Liver (tissue), 8 donors: ENCODE measurements at regions not wholly inside any gene's neighbourhood (a gene's known extent, or its start where the extent isn't known, plus 50 kb on each side); places are given as distances from the start of the nearest gene placed in this dataset.

ENCODE experiments used
- DNase-seq: peaks from one replicate; pipeline ENCODE4 v3.0.0-alpha.2; 2017; ENCODE audit warnings: low spot score
- H3K27ac ChIP-seq, 2 donors: one replicate each; pipeline ENCODE4 v1.7.0; 2013; ENCODE audit warnings: inconsistent platforms in 2 of 2, low read length in 2 of 2, control low read depth in 1 of 2, low read depth in 1 of 2, mild to moderate bottlenecking in 1 of 2
- H3K27me3 ChIP-seq, 4 donors: one replicate each; pipeline versions ENCODE4 v1.6.1 to v1.7.0; 2013; ENCODE audit warnings: low read length in 3 of 4, inconsistent platforms in 1 of 4, mild to moderate bottlenecking in 1 of 4, moderate library complexity in 1 of 4; ENCODE audit not compliant: control insufficient read depth in 4 of 4, insufficient read depth in 4 of 4
- H3K36me3 ChIP-seq, 4 donors: one replicate each; pipeline versions ENCODE4 v1.6.1 to v1.7.0; 2013; ENCODE audit warnings: low read length in 3 of 4, mild to moderate bottlenecking in 3 of 4, low read depth in 1 of 4, moderate library complexity in 1 of 4; ENCODE audit not compliant: control insufficient read depth in 4 of 4, insufficient read depth in 3 of 4
- H3K4me1 ChIP-seq, 4 donors: one replicate each; pipeline versions ENCODE4 v1.6.1 to v1.7.0; 2013; ENCODE audit warnings: low read length in 3 of 4, mild to moderate bottlenecking in 3 of 4, moderate library complexity in 1 of 4; ENCODE audit not compliant: control insufficient read depth in 4 of 4, insufficient read depth in 4 of 4
- H3K4me3 ChIP-seq, 3 donors: one replicate each; pipeline versions ENCODE4 v1.6.1 to v1.7.0; 2013; ENCODE audit warnings: low read length in 3 of 3, control low read depth in 1 of 3, low read depth in 1 of 3, mild to moderate bottlenecking in 1 of 3
- H3K9ac ChIP-seq, 2 donors: one replicate each; pipeline ENCODE4 v1.7.0; 2013; ENCODE audit warnings: low read length in 2 of 2, mild to moderate bottlenecking in 2 of 2, moderate library complexity in 2 of 2, control low read depth in 1 of 2, low read depth in 1 of 2
- H3K9me3 ChIP-seq, 4 donors: one replicate each; pipeline versions ENCODE4 v1.6.1 to v1.7.0; 2013; ENCODE audit warnings: low read length in 3 of 4; ENCODE audit not compliant: control insufficient read depth in 4 of 4
- EGR1 ChIP-seq, 2 donors: IDR thresholded peaks; 2 replicates each; pipeline ENCODE4 v1.6.1; 2016 to 2018; ENCODE audit warnings: antibody characterized with exemption in 2 of 2, low read depth in 2 of 2
- FOXA1 ChIP-seq: IDR thresholded peaks from 2 replicates; pipeline ENCODE4 v1.6.1; 2016; ENCODE audit warnings: antibody characterized with exemption
- FOXA2 ChIP-seq: IDR thresholded peaks from 2 replicates; pipeline ENCODE4 v1.6.1; 2016; ENCODE audit warnings: antibody characterized with exemption
- GABPA ChIP-seq, 2 donors: IDR thresholded peaks in 1 of 2; conservative IDR thresholded peaks in 1 of 2; 2 replicates each; pipeline ENCODE4 v1.6.1; 2016; ENCODE audit warnings: antibody characterized with exemption in 2 of 2, mild to moderate bottlenecking in 1 of 2, moderate library complexity in 1 of 2
- HNF4A ChIP-seq, 2 donors: conservative IDR thresholded peaks; 2 replicates each; pipeline ENCODE4 v1.6.1; 2016; ENCODE audit warnings: antibody characterized with exemption in 2 of 2, mild to moderate bottlenecking in 2 of 2
- HNF4G ChIP-seq: IDR thresholded peaks from 2 replicates; pipeline ENCODE4 v1.6.1; 2016; ENCODE audit warnings: antibody characterized with exemption
- JUND ChIP-seq, 2 donors: IDR thresholded peaks; 2 replicates each; pipeline ENCODE4 v1.6.1; 2016; ENCODE audit warnings: antibody characterized with exemption in 2 of 2
- NR2F2 ChIP-seq: IDR thresholded peaks from 2 replicates; pipeline ENCODE4 v1.6.1; 2016; ENCODE audit warnings: antibody characterized with exemption
- RAD21 ChIP-seq, 2 donors: IDR thresholded peaks; 2 replicates each; pipeline ENCODE4 v1.6.1; 2016; ENCODE audit warnings: antibody characterized with exemption in 2 of 2, mild to moderate bottlenecking in 2 of 2
- RXRA ChIP-seq, 2 donors: IDR thresholded peaks; 2 replicates each; pipeline ENCODE4 v1.6.1; 2017 to 2018; ENCODE audit warnings: antibody characterized with exemption in 2 of 2, mild to moderate bottlenecking in 1 of 2
- SP1 ChIP-seq: IDR thresholded peaks from 2 replicates; pipeline ENCODE4 v1.6.1; 2018; ENCODE audit warnings: antibody characterized with exemption, mild to moderate bottlenecking
- TAF1 ChIP-seq: conservative IDR thresholded peaks from 2 replicates; pipeline ENCODE4 v1.6.1; 2016; ENCODE audit warnings: antibody characterized with exemption, mild to moderate bottlenecking
- YY1 ChIP-seq: IDR thresholded peaks from 2 replicates; pipeline ENCODE4 v1.6.1; 2016; ENCODE audit warnings: antibody characterized with exemption, mild to moderate bottlenecking
- WGBS: extraction: QIAGEN DNeasy Blood & Tissue Kit; methylation state at CpG from one replicate; pipeline ENCODE4 v1.1.7; 2013; 5-methylcytosine and 5-hydroxymethylcytosine counted together
- TF ChIP-seq, protein P1 (sequence below): IDR thresholded peaks from 2 replicates; pipeline ENCODE4 v1.6.1; 2016; ENCODE audit warnings: antibody characterized with exemption
- TF ChIP-seq, protein P2 (sequence below): IDR thresholded peaks from 2 replicates; pipeline ENCODE4 v1.6.1; 2016; ENCODE audit warnings: antibody characterized with exemption
- TF ChIP-seq, protein P3 (sequence below): IDR thresholded peaks from 2 replicates; pipeline ENCODE4 v1.6.1; 2016; ENCODE audit warnings: antibody characterized with exemption, mild to moderate bottlenecking
- TF ChIP-seq, protein P4 (sequence below): fragments of 150-350 bp; IDR thresholded peaks from 2 replicates; pipeline ENCODE4 v1.5.1; 2017; ENCODE audit warnings: improper control_type of control experiment, low read depth, low read length; ENCODE audit not compliant: missing input control
- donor health status: healthy.
- donor health status: healthy.
- donor health status: healthy.
- donor health status: healthy.
- donor health status: healthy.

DNA sequence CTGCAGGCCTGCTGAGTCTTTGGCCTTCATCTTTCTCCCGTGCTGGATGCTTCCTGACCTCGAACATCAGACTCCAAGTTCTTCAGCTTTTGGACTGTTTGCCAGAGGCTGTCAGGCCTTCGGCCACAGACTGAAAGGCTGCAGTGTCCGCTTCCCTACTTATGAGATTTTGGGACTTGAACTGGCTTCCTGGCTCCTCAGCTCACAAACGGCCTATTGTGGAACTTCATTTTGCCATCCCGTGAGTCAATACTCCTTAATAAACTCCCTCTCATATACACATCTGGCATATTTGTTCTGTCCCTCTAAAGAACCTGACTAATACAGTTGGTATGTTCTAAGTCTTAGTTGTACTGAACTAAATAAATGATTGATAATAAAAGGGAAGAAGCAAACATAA lies 702.8 kb upstream of the LINC00305 start:
- 86% methylated on average over 6 of the region's 6 CpGs for WGBS

DNA sequence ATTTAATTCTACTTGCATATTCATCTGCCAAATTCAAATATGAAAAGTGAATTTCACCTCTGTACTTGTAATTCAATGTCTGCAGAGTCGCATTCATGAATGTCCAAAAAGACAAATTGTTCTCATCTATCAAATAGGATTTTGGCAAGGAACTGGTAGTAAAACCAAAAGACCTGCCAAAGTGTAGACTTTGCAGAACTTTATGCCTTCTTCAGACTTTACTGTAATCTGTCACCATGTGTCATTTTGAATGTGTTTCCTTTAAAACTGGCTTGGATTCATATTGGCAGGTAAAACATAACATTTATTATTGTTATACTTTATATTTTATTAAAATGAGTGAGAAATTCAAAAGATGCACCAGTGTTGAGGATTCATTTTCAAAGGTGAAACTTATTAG lies 701.9 kb upstream of the LINC00305 start:
- H3K27me3 ChIP-seq: no peaks in the 10 kb centered on the region
- no peaks in the 10 kb centered on the region for H3K4me1 ChIP-seq
- H3K36me3 ChIP-seq: no peaks in the 10 kb centered on the region
- TF ChIP-seq RXRA (IDR thresholded peaks at IDR 0.05) (no peak), FOXA1 (no peak), SP1 (no peak), HNF4G (no peak), GABPA (IDR thresholded peaks at IDR 0.05 in 1 of 2, conservative IDR thresholded peaks at IDR 0.05 in 1 of 2) (no peak), YY1 (no peak), FOXA2 (no peak), NR2F2 (no peak)
- TF ChIP-seq, protein P1, sequence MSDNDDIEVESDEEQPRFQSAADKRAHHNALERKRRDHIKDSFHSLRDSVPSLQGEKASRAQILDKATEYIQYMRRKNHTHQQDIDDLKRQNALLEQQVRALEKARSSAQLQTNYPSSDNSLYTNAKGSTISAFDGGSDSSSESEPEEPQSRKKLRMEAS: no peak
- TF ChIP-seq, protein P2, sequence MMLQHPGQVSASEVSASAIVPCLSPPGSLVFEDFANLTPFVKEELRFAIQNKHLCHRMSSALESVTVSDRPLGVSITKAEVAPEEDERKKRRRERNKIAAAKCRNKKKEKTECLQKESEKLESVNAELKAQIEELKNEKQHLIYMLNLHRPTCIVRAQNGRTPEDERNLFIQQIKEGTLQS: no peak
- H3K4me3 ChIP-seq: no peak overlapping the region
- H3K9ac ChIP-seq: no peak overlapping the region
- DNase-seq: no peak
- 83% methylated on average over 1 of the region's 1 CpG for WGBS
- peaks cover 0 to 4% (median 0%) of the 10 kb centered on the region in 4 donors for H3K9me3 ChIP-seq
- no peak overlapping the region for H3K27ac ChIP-seq

More for the DNA sequence above, 702.8 kb upstream of the LINC00305 start:
- no peak overlapping the region for H3K4me3 ChIP-seq
- H3K27ac ChIP-seq: no peak overlapping the region
- H3K27me3 ChIP-seq: no peaks in the 10 kb centered on the region
- TF ChIP-seq, protein P3, sequence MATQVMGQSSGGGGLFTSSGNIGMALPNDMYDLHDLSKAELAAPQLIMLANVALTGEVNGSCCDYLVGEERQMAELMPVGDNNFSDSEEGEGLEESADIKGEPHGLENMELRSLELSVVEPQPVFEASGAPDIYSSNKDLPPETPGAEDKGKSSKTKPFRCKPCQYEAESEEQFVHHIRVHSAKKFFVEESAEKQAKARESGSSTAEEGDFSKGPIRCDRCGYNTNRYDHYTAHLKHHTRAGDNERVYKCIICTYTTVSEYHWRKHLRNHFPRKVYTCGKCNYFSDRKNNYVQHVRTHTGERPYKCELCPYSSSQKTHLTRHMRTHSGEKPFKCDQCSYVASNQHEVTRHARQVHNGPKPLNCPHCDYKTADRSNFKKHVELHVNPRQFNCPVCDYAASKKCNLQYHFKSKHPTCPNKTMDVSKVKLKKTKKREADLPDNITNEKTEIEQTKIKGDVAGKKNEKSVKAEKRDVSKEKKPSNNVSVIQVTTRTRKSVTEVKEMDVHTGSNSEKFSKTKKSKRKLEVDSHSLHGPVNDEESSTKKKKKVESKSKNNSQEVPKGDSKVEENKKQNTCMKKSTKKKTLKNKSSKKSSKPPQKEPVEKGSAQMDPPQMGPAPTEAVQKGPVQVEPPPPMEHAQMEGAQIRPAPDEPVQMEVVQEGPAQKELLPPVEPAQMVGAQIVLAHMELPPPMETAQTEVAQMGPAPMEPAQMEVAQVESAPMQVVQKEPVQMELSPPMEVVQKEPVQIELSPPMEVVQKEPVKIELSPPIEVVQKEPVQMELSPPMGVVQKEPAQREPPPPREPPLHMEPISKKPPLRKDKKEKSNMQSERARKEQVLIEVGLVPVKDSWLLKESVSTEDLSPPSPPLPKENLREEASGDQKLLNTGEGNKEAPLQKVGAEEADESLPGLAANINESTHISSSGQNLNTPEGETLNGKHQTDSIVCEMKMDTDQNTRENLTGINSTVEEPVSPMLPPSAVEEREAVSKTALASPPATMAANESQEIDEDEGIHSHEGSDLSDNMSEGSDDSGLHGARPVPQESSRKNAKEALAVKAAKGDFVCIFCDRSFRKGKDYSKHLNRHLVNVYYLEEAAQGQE: no peak
- TF ChIP-seq JUND (IDR thresholded peaks at IDR 0.05) (no peak), RAD21 (IDR thresholded peaks at IDR 0.05) (no peak), HNF4A (conservative IDR thresholded peaks at IDR 0.05) (no peak), FOXA1 (no peak), NR2F2 (no peak), TAF1 (no peak), EGR1 (IDR thresholded peaks at IDR 0.05; ENCODE audit: low read depth in 2 of 2) (no peak), YY1 (no peak), RXRA (IDR thresholded peaks at IDR 0.05) (no peak)
- TF ChIP-seq, protein P1: no peak
- TF ChIP-seq, protein P4, sequence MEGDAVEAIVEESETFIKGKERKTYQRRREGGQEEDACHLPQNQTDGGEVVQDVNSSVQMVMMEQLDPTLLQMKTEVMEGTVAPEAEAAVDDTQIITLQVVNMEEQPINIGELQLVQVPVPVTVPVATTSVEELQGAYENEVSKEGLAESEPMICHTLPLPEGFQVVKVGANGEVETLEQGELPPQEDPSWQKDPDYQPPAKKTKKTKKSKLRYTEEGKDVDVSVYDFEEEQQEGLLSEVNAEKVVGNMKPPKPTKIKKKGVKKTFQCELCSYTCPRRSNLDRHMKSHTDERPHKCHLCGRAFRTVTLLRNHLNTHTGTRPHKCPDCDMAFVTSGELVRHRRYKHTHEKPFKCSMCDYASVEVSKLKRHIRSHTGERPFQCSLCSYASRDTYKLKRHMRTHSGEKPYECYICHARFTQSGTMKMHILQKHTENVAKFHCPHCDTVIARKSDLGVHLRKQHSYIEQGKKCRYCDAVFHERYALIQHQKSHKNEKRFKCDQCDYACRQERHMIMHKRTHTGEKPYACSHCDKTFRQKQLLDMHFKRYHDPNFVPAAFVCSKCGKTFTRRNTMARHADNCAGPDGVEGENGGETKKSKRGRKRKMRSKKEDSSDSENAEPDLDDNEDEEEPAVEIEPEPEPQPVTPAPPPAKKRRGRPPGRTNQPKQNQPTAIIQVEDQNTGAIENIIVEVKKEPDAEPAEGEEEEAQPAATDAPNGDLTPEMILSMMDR: no peak
- no peaks in the 10 kb centered on the region for H3K4me1 ChIP-seq
- H3K9ac ChIP-seq: no peak overlapping the region
- H3K9me3 ChIP-seq: peaks cover 0 to 4% (median 0%) of the 10 kb centered on the region in 4 donors
- DNase-seq: no peak
- no peaks in the 10 kb centered on the region for H3K36me3 ChIP-seq
